NT2/D1 (cell line): ENCODE measurements at regions not wholly inside any gene's neighbourhood (a gene's known extent, or its start where the extent isn't known, plus 50 kb on each side); places are given as distances from the start of the nearest gene placed in this dataset.

Experiments
- SUZ12 ChIP-seq: IDR thresholded peaks from 2 replicates; pipeline ENCODE4 v1.6.1; 2011; ENCODE audit not compliant: insufficient read length, insufficient read depth; ENCODE audit errors: extremely low read depth
- YY1 ChIP-seq: IDR thresholded peaks from 2 replicates; pipeline ENCODE4 v1.6.1; 2011; ENCODE audit not compliant: insufficient read length, insufficient read depth
- ZNF274 ChIP-seq: IDR thresholded peaks from 2 replicates; pipeline ENCODE4 v1.6.1; 2011; ENCODE audit warnings: mild to moderate bottlenecking, low read depth, low read length

GRCh38 chr6:15736297-15736696 lies 73.5 kb upstream of the DTNBP1 start:
- TF ChIP-seq ZNF274 (no peak), YY1 (no peak), SUZ12 (no peak)
